HG03354 (cell line): ENCODE measurements at regions not wholly inside any gene's neighbourhood (a gene's known extent, or its start where the extent isn't known, plus 50 kb on each side); places are given as distances from the start of the nearest gene placed in this dataset.

ENCODE experiments used
- ATAC-seq: cut with Tn5 transposase; IDR thresholded peaks from one replicate; pipeline ENCODE4 v1.9.1; 2021; ENCODE audit warnings: mild to moderate bottlenecking; ENCODE audit not compliant: unreplicated experiment, poor library complexity, severe bottlenecking

DNA sequence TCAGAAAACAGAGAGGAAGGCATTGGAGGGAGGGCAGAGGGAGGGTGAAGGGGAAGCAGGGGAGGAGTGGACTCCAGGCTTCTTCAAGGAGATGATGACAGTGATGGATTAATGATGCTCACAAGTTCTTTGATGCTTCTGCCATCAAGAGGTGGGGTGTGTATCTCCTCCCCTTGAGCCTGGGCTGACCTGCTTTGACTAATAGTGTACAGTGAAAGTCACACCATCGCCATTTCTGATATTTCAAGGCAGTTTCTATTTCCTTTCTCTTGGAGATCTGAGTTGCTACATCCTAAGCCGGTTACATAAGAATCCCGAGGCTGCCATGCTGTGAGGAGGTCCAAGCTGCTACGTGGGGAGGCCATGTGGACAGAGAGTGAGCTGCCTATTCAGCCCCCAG, 312.5 kb downstream of the MAF start:
- ATAC-seq = no peak

DNA sequence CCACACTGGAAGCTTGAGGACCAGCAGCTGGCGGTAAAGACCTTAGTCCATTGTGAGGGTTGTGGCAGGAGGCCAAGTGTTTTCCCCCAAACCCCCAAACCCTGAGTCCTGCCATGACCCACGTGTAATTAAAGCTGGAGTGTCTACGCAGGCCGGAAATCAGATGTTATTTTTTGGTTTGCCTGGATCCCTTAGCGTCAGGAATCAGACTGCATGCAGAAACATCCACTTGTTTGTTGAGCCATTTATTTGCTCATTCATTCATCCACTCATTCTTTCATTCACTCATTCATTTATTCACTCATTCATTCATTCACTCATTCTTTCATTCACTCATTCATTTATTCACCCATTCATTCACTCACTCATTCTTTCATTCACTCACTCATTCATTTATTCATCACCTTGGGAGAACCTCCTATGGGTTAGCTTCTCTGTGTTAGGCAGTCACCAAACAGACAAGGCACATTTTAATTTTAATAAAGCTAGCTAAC, 313.1 kb downstream of the MAF start:
- ATAC-seq = peak; percentile 26

DNA sequence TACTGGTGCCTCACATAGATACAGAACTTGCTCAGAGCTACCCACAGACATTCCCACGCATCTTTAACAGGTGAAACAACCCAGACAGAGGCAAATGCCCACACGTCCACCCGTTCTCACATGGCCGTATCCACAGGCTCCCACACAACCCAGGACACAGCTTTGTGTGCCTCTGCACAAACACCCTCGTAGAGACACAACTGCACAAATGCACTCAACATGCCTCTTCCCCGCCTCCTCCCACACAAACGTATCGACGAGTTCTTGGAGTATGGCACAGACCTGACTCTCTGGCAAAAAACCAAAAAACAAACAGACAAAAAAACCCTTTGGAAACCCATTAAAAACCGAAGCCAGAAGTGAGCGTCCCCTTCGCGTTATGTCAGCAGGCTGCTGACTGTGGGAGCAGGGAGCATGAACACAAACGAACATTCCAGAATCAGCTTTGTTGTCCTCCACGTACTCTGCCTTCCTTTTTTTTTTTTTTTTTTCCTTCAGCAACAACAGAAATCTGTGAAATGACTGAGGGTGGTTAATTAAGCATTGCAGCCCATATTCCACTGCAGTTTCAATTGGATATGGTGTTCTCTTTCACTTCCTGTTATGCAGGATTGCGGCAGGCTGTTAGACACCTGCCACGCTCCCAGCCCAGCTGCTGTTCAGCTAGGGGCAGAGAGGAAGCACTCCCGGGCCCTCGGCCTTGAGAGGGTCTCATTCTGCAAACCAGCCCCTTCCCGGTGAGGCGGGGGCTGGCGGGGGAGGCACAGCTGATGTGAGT, 313.7 kb downstream of the MAF start:
- ATAC-seq = peak; percentile 98

- ATAC-seq = no peak
Observed at GRCh38 chr16:79284766-79285165, 315.8 kb downstream of the MAF start.

- ATAC-seq = no peak
Observed at GRCh38 chr16:79283578-79283977, 317.0 kb downstream of the MAF start.

- ATAC-seq = no peak
Observed at GRCh38 chr16:79282806-79283205, 317.7 kb downstream of the MAF start.

DNA sequence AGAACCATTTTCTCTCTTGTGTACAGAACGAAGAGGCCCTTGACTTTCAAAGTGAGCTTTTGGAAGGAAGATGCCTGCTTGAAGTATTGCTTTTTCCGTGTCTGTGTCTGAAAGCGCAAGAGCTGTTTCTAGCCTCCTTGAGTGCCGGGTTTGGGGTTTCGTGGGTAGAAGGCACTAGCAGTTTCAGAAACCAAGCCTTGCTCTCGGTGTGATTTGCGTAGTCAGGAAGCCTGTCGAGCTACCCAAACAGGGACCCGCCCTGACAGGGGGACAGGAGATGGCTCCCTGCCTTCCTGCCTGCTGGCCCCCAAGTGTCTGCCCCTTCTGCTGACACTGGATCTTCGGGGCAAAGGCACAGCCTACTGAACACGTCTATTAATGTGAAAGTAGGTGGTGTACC, 322.0 kb downstream of the MAF start:
- no peak for ATAC-seq

GRCh38 chr16:79276501-79276900, 324.0 kb downstream of the MAF start:
- no peak for ATAC-seq

GRCh38 chr16:79274264-79274663, 326.3 kb downstream of the MAF start:
- ATAC-seq = no peak

GRCh38 chr16:79272141-79272577, 328.4 kb downstream of the MAF start:
- no peak for ATAC-seq

DNA sequence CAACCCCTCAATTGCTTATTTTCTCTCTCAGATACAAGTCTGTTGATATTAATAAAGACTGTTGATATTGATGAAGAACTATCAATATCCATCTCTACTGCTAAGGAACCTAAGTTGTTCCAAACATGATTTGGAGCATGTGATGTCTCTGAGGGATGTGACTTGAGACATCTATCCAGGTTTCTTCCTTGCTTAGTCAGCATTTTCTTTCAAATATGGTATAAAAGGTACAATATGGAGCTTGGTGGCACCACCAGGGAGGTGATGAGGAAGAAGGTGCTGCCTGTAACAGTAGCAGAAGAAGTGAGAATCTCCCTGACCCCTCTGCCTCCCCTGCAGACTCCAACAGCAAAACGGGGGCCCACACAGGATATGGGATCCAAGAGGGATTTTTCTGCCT, 329.0 kb downstream of the MAF start:
- ATAC-seq = no peak

DNA sequence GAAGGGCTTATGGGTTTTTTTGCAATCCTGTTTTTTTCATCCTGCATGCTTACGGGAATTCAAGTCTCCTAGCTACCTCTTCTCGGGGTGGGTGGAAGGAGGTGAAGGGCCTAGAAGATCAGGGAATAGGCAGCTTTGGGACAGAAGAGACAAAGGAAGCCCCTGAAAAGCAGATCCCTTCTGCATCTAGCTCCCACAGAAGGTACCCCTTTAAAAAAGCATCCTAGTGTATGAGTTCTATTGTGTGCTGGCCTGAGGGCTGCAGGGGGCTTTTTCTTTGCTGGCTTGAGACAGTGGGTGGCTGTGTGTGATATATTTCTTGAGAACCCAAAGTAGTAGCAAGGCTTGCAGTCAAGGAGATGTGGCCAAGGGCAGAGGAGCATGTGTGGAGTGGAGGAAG, 330.5 kb downstream of the MAF start:
- no peak for ATAC-seq

DNA sequence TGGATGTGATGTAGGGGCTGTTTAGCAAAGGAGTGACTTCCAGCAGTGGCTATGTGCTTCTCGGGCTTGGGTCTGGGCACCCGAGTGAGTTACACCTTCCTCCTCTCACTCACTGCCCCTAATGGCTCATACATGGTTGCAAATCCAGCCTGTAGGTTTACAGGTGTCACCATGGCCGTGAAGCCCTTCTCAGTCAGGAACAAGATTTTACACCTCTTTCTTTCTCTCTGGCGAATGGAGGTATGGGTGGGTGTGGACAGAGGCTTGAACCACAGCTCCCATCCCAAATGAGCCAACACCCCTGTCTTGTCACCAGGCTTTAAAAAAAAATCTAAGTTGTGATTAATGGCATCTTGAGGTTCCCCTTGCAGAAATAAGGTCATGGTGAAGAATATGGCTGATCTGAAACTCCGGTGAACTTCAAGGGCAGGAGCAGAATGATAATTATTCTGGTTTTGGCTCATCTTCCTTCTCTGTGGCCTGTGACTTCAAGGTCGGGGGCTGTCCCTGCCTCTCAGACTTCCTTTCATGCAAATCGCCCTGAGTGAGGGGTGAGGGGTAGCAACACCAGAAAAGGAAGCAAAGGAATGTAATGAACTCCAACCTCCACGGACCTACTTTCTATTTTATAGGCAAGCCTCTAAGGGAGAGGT, 331.2 kb downstream of the MAF start:
- ATAC-seq = peak; percentile 96

DNA sequence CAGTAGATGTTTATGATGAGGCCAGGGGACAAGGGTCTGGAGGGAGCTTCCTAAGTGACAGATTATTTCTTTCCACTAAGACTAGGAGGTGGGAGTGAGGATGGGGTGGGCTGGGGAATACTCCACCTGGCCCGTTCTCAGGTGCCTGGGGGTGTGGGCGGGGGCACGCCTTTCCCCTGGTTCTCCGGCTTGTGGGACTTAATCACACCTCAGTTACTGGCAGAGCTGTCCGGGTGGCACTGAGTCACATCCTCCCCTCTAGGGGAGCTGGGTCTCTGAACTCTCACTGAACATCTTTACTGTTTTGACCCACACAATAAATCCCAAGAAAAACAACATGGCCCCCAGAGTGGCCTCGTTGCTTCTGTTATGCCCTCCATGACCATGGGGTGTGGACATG, 332.8 kb downstream of the MAF start:
- ATAC-seq = no peak

- ATAC-seq = no peak
Observed at GRCh38 chr16:79267146-79267545, 333.4 kb downstream of the MAF start.

- ATAC-seq = no peak
Observed at GRCh38 chr16:79265701-79266100, 334.8 kb downstream of the MAF start.

GRCh38 chr16:79265196-79265595, 335.3 kb downstream of the MAF start:
- ATAC-seq = no peak

DNA sequence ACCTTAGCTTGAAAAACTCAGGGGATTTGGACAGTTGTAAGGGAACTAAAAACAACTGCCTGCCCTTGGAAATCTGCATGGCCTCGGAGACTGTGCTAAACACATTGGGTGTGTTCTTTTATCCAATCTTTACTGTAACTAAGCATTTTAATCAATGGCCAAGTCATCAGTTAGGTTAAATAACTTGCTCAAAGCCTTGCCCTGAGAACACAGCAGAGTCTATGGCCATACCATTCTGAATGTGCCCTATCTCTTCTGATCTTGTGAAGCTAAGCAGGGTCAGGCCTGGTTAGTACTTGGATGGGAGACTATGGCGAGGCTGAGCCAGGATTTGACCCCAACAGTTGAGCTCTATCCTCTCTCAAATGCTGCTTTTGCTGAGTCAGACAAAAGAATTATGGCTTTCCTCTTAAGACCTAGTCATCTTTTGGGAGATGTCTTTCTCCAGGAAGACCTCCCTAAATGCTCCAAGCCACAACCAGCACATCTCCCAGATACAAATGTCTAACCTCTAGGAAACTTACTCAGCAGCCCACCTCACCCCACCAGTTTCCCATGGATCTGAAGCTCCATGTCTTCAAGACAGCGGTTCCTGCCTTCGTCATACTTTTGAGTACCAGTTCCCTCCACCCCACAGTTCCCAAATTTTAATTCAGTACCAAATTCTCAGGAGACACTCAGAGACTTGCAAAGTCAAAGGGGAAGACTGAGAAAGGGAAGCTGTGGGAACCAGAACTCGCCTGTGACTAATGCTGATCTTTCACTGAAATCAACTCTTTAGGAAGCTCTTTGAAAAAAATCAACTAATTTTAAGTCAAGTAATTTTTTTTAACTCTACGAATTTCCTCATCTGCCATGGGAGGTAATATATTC, 336.1 kb downstream of the MAF start:
- ATAC-seq = no peak

- no peak for ATAC-seq
Observed at GRCh38 chr16:79263425-79263824, 337.1 kb downstream of the MAF start.
